ENCODE measurements at regions not wholly inside any gene's neighbourhood (a gene's known extent, or its start where the extent isn't known, plus 50 kb on each side); places are given as distances from the start of the nearest gene placed in this dataset.
"Not testable (repeated sequence)": the region's sequence is repeated elsewhere in the genome, so short reads cannot be mapped to it uniquely, and the experiment has no call there.

DNA sequence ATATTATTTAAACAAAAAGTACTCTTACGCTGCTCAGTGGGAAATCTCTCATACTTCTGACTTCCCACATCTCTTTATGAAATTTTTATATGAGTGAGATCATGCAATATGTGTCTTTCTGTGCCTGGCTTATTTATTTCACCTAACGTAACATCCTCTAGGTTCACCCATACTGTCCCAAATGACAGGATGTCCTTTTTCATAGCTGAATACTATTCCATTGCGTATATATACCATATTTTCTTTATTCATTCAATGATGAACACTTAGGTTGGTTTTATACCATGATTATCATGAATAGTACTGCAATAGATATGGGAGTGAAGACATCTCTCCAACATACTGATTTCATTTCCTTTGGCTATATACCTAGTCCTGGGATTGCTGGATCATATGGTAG lies 57.8 kb upstream of the TPP2 start:
- no peak for DNase-seq
- Histone ChIP-seq H3K4me3 (no peak overlapping the region), H3K27ac (no peak overlapping the region), H3K4me1 (no peaks in the 10 kb centered on the region), H3K27me3 (no peaks in the 10 kb centered on the region), H3K9me3 (no peaks in the 10 kb centered on the region), H3K36me3 (no peaks in the 10 kb centered on the region)
- intact Hi-C loops (cut with DNase I; ENCODE audit: low total_unique reads), result no loop called here
- TF ChIP-seq, protein P1, sequence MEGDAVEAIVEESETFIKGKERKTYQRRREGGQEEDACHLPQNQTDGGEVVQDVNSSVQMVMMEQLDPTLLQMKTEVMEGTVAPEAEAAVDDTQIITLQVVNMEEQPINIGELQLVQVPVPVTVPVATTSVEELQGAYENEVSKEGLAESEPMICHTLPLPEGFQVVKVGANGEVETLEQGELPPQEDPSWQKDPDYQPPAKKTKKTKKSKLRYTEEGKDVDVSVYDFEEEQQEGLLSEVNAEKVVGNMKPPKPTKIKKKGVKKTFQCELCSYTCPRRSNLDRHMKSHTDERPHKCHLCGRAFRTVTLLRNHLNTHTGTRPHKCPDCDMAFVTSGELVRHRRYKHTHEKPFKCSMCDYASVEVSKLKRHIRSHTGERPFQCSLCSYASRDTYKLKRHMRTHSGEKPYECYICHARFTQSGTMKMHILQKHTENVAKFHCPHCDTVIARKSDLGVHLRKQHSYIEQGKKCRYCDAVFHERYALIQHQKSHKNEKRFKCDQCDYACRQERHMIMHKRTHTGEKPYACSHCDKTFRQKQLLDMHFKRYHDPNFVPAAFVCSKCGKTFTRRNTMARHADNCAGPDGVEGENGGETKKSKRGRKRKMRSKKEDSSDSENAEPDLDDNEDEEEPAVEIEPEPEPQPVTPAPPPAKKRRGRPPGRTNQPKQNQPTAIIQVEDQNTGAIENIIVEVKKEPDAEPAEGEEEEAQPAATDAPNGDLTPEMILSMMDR (IDR thresholded peaks at IDR 0.05), result no peak
- TF ChIP-seq POLR2A (IDR thresholded peaks at IDR 0.05), result no peak

DNA sequence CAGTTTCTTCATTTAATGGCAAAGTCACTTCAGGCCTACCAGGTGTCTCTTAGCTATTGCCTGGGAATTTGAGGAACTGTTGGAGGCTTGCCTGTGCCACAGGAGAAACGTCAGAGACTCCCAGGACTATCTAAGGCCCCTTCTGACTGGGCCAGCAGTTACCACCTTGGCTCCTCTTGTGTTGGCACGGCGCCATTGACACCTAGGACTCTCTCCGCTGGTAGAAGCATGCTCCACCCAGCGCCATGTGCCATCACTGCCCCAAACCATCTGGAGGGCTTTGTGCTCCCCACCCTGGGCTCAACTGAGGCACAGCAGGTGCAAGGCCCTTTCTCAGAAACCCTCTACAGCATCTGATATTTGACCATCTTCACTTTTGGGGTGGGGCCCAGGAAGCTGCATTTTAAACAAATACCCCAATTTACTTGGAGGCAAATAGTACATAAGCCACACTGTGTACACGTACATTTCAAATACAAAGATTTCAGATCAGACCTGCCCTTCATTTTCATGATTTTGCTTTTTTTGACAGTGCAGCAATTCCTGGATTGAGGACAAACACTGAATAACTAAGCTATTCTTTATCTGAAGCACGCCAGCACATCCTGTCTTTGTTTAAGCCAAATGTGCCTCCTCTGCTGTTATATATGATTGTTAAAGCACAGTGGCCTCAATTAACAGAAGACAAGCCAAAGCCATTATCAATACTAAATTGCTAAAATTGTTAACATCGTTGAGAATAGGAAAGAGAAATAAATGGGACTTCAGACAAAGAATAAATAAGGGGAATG lies 59.9 kb upstream of the TPP2 start:
- Histone ChIP-seq H3K36me3 (no peaks in the 10 kb centered on the region), H3K27me3 (no peaks in the 10 kb centered on the region), H3K4me3 (no peak overlapping the region), H3K4me1 (no peaks in the 10 kb centered on the region), H3K27ac (no peak overlapping the region), H3K9me3 (no peaks in the 10 kb centered on the region)
- TF ChIP-seq, protein P1 (IDR thresholded peaks at IDR 0.05), result no peak
- no peak for TF ChIP-seq POLR2A (IDR thresholded peaks at IDR 0.05)
- DNase-seq, result peak in 1 of 2 donors; percentile 14
- intact Hi-C loops (cut with DNase I; ENCODE audit: low total_unique reads), result no loop called here

DNA sequence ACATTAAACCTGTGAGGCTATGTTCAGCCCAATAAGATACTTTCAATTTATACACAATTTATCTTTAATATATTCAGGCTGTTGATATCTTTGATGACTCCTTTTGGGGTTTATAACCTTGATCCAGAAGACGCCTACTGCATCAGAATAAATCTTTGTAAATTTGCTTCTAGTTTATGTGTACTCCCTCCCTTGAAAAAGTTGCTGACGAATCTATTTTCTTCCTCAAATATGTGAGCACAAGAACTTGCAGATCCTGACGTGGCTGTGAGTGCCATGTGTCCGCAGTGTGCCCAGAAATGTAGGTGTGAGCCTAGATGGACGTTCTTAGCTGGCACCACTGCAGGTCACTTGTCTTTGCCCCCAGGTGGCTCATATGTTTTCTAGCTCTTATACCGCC lies 60.6 kb upstream of the TPP2 start:
- intact Hi-C loops (cut with DNase I; ENCODE audit: low total_unique reads), result no loop called here
- TF ChIP-seq POLR2A (IDR thresholded peaks at IDR 0.05), result no peak
- TF ChIP-seq, protein P1 (IDR thresholded peaks at IDR 0.05), result no peak

DNA sequence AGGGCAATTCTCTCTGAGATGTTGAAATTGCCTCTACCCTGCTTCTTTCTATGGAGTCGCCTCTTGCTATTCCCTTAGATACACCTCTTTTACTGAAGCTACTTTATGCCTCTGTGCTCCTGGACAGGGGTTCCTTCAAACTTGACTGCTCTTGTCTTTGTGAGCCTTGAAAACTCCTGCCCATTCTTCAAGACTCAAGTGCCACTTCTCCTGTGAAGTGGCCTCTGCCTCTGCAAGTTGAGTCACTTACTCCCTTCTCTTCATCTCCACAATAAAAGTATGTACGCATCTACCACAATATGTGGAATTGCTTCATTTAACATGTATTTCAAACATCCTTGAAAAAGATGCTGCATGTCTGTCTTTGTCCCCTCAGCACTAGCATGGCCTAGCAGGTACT lies 66.0 kb upstream of the TPP2 start:
- Histone ChIP-seq H3K36me3 (no peaks in the 10 kb centered on the region), H3K9me3 (no peaks in the 10 kb centered on the region), H3K4me1 (no peaks in the 10 kb centered on the region), H3K4me3 (no peak overlapping the region), H3K27me3 (no peaks in the 10 kb centered on the region), H3K27ac (no peak overlapping the region)
- TF ChIP-seq, protein P1 (IDR thresholded peaks at IDR 0.05), result no peak
- TF ChIP-seq POLR2A (IDR thresholded peaks at IDR 0.05), result no peak
- DNase-seq, result no peak
- intact Hi-C loops (cut with DNase I; ENCODE audit: low total_unique reads), result no loop called here

More for the DNA sequence above, 60.6 kb upstream of the TPP2 start:
- Histone ChIP-seq H3K4me3 (no peak overlapping the region), H3K27me3 (no peaks in the 10 kb centered on the region), H3K27ac (no peak overlapping the region), H3K4me1 (no peaks in the 10 kb centered on the region), H3K36me3 (no peaks in the 10 kb centered on the region), H3K9me3 (no peaks in the 10 kb centered on the region)
- DNase-seq, result no peak

DNA sequence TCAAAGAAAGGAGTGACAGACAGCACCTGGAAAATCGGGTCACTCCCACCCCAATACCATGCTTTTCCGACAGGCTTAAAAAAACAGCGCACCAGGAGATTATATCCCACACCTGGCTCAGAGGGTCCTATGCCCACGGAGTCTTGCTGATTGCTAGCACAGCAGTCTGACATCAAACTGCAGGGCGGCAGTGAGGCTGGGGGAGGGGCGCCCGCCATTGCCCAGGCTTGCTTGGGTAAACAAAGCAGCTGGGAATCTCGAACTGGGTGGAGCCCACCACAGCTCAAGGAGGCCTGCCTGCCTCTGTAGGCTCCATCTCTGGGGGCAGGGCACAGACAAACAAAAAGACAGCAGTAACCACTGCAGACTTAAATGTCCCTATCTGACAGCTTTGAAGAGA lies 74.5 kb upstream of the TPP2 start:
- H3K4me1 ChIP-seq; H3K27me3 ChIP-seq; intact Hi-C loops (cut with DNase I; ENCODE audit: low total_unique reads); H3K9me3 ChIP-seq; H3K36me3 ChIP-seq; H3K4me3 ChIP-seq; DNase-seq; H3K27ac ChIP-seq: not testable (repeated sequence)
